B cell (primary cell): ENCODE measurements at regions not wholly inside any gene's neighbourhood (a gene's known extent, or its start where the extent isn't known, plus 50 kb on each side); places are given as distances from the start of the nearest gene placed in this dataset.

Experiments
- ATAC-seq: fragments of 200-7000 bp; cut with Tn5 transposase; one replicate; pipeline ENCODE4 v1.10.0; 2021; ENCODE audit warnings: low read depth, mild to moderate bottlenecking, moderate number of reproducible peaks, moderate library complexity
- CTCF ChIA-PET: fragments of 350-600 bp; sonication (Branson Sonifier 250); formaldehyde crosslinking; loops from one replicate; lab custom pipeline; 2021; ENCODE audit warnings: antibody characterized with exemption, inconsistent platforms; lab: Charles Lee
- POLR2A ChIA-PET: fragments of 350-600 bp; sonication (Branson Sonifier 250); formaldehyde crosslinking; loops from one replicate; lab custom pipeline; 2021; ENCODE audit warnings: antibody characterized with exemption; lab: Charles Lee
- DNase-seq: peaks from one replicate; pipeline ENCODE4 v3.0.0; 2013
- H2AFZ ChIP-seq: 2 replicates; pipeline ENCODE4 v1.6.1; 2012; ENCODE audit warnings: mild to moderate bottlenecking, low read depth, low read length; ENCODE audit not compliant: insufficient read depth, poor library complexity, severe bottlenecking
- H3K27ac ChIP-seq, 2 donors: 1 replicate in 1 of 2; 2 replicates in 1 of 2; pipeline ENCODE4 v1.5.1; 2012 to 2013; ENCODE audit warnings: low read length in 2 of 2, mild to moderate bottlenecking in 2 of 2, moderate library complexity in 1 of 2
- H3K27me3 ChIP-seq, 4 experiments: fragments of 200-600 bp in 1 of 4; sonication (generic) in 1 of 4; replicated peaks in 1 of 4; 1 replicate in 2 of 4; 2 replicates in 2 of 4; pipeline versions ENCODE4 v1.6.1 to v1.7.0; 2013 to 2016; ENCODE audit warnings: low read length in 3 of 4, mild to moderate bottlenecking in 2 of 4, mixed read lengths in 1 of 4, moderate library complexity in 1 of 4; ENCODE audit not compliant: insufficient read depth in 4 of 4, control insufficient read depth in 3 of 4; ENCODE audit errors: control extremely low read depth in 1 of 4
- H3K36me3 ChIP-seq, 2 experiments: replicated peaks in 1 of 2; 1 replicate in 1 of 2; 2 replicates in 1 of 2; pipeline versions ENCODE4 v1.6.1 to v1.7.1; 2013; ENCODE audit warnings: low read length in 1 of 2; ENCODE audit not compliant: insufficient read depth in 2 of 2, control insufficient read depth in 1 of 2; ENCODE audit errors: control extremely low read depth in 1 of 2, extremely low read depth in 1 of 2
- H3K4me1 ChIP-seq, 2 donors: fragments of 200-600 bp in 1 of 2; sonication (generic) in 1 of 2; 1 replicate in 1 of 2; 2 replicates in 1 of 2; pipeline versions ENCODE4 v1.5.1 to v1.6.1; 2013 to 2017; ENCODE audit warnings: low read length in 2 of 2; ENCODE audit not compliant: control insufficient read depth in 2 of 2, insufficient read depth in 2 of 2
- H3K4me2 ChIP-seq: replicated peaks from 2 replicates; pipeline ENCODE3; 2012; ENCODE audit warnings: mild to moderate bottlenecking, low read depth, low read length; ENCODE audit not compliant: poor library complexity, severe bottlenecking
- H3K4me3 ChIP-seq, 5 experiments: fragments of 200-600 bp in 1 of 5; sonication (generic) in 1 of 5; 1 replicate in 3 of 5; 2 replicates in 2 of 5; pipeline versions ENCODE4 v1.5.1 to v1.7.0; 2011 to 2016; ENCODE audit warnings: low read length in 4 of 5, mild to moderate bottlenecking in 4 of 5, low read depth in 2 of 5, control low read depth in 1 of 5, moderate library complexity in 1 of 5; ENCODE audit not compliant: insufficient read depth in 1 of 5; ENCODE audit errors: control extremely low read depth in 1 of 5, extremely low read depth in 1 of 5
- H3K79me2 ChIP-seq: fragments of 200-600 bp; sonication (generic); one replicate; pipeline ENCODE4 v1.6.0; 2016; ENCODE audit warnings: low read length; ENCODE audit not compliant: control insufficient read depth, insufficient read depth
- H3K9ac ChIP-seq: fragments of 200-600 bp; sonication (generic); 2 replicates; pipeline ENCODE4 v1.6.1; 2017; ENCODE audit warnings: mild to moderate bottlenecking, low read length, moderate library complexity
- H3K9me3 ChIP-seq, 3 donors: one replicate each; pipeline versions ENCODE4 v1.6.1 to v1.7.1; 2013; ENCODE audit warnings: low read length in 2 of 3; ENCODE audit not compliant: control insufficient read depth in 2 of 3, insufficient read depth in 1 of 3; ENCODE audit errors: control extremely low read depth in 1 of 3
- H4K20me1 ChIP-seq: 2 replicates; pipeline ENCODE4 v1.6.0; 2012; ENCODE audit warnings: mild to moderate bottlenecking, low read length; ENCODE audit not compliant: insufficient read depth, control insufficient read depth, poor library complexity, severe bottlenecking
- H3K27ac Mint-ChIP-seq: one replicate; pipeline ENCODE4 v1.8.0; 2021; ENCODE audit warnings: mixed read lengths
- H3K27me3 Mint-ChIP-seq: one replicate; pipeline ENCODE4 v1.8.0; 2021; ENCODE audit warnings: mixed read lengths
- H3K4me1 Mint-ChIP-seq: one replicate; pipeline ENCODE4 v1.8.0; 2021; ENCODE audit warnings: mixed read lengths
- H3K4me3 Mint-ChIP-seq: one replicate; pipeline ENCODE4 v1.8.0; 2021; ENCODE audit warnings: mixed read lengths
- H3K9me3 Mint-ChIP-seq: one replicate; pipeline ENCODE4 v1.8.0; 2022; ENCODE audit warnings: mixed read lengths; ENCODE audit not compliant: insufficient read depth
- CTCF ChIP-seq: fragments of 200-600 bp; IDR thresholded peaks from one replicate; pipeline ENCODE4 v1.8.0; 2022; ENCODE audit warnings: antibody characterized with exemption, mild to moderate bottlenecking
- EZH2 ChIP-seq: IDR thresholded peaks from 2 replicates; pipeline ENCODE4 v1.6.1; 2012; ENCODE audit warnings: borderline replicate concordance, low read depth, mild to moderate bottlenecking, moderate library complexity, low read length; ENCODE audit not compliant: insufficient read depth, poor library complexity, severe bottlenecking
- WGBS: methylation state at CpG from one replicate; pipeline ENCODE4 v1.1.5; 2013; ENCODE audit warnings: missing lambda C conversion rate; ENCODE audit not compliant: insufficient coverage; 5-methylcytosine and 5-hydroxymethylcytosine counted together
- intact Hi-C: fragments of 100-400 bp; cut with micrococcal nuclease; formaldehyde crosslinking; loops from one replicate; pipeline ENCODE4 v1.10.0; 2022

DNA sequence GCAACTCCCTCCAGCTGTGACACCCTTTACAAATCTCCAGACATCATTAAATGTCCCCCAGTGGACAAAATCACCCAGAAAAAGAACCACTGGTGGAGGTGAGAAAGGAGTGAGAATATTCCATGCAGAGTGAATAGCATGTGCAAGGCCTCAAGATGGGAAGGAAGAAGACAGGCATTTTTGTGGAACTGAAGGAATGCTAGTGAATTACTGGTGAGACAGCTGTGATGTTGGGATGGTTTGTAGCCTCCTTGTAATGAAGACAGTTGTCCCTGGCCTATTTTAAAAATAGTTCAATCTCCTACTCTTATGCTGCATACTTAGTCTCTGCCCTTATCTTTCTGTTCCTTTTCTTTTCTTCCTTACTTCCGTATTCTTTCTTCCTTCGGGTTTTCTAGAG, 124.9 kb upstream of the RPS23 start:
- Histone ChIP-seq H3K27ac (no peak overlapping the region), H3K4me3 (no peak overlapping the region), H3K36me3 (no peaks in the 10 kb centered on the region), H4K20me1 (no peaks in the 10 kb centered on the region), H3K79me2 (no peaks in the 10 kb centered on the region), H3K9ac (no peak overlapping the region), H3K9me3 (no peaks in the 10 kb centered on the region), H3K27me3 (no peaks in the 10 kb centered on the region), H2AFZ (no peak overlapping the region), H3K4me1 (no peaks in the 10 kb centered on the region), H3K4me2 (no peak overlapping the region)
- Mint-ChIP-seq H3K27me3 (no peaks in the 10 kb centered on the region), H3K9me3 (peaks cover 4% of the 10 kb centered on the region), H3K27ac (no peak overlapping the region), H3K4me3 (no peak overlapping the region), H3K4me1 (no peaks in the 10 kb centered on the region)
- ATAC-seq: no peak
- intact Hi-C loops: no loop called here
- 100% methylated on average over 2 of the region's 2 CpGs for WGBS
- CTCF ChIA-PET: no interaction called here
- TF ChIP-seq CTCF: no peak
- no peak for TF ChIP-seq EZH2
- POLR2A ChIA-PET: no interaction called here
- no peak for DNase-seq

DNA sequence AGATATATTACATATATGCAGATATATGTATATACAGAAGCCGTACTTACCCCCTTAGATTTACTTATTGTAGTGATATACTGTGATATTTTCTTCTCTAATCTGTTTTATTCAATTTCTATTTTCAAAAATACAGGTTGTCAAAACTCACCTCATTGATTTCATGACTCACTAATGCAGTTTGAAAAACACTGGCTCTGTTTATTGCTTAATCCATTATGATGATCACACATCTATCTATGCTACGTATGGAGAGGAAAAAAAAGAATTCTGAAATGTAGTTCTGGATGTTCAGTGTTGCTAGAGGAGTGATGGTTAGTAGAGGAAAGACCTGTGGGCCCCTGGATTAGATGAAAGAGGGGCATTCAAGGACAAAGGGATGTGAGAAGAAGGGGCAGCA, 121.0 kb upstream of the RPS23 start:
- Histone ChIP-seq H3K9me3 (no peaks in the 10 kb centered on the region), H3K36me3 (no peaks in the 10 kb centered on the region), H3K4me1 (no peaks in the 10 kb centered on the region), H2AFZ (no peak overlapping the region), H3K27ac (no peak overlapping the region), H3K27me3 (no peaks in the 10 kb centered on the region), H3K4me2 (no peak overlapping the region), H4K20me1 (no peaks in the 10 kb centered on the region), H3K9ac (no peak overlapping the region), H3K79me2 (no peaks in the 10 kb centered on the region), H3K4me3 (no peak overlapping the region)
- ChIA-PET CTCF (no interaction called here), POLR2A (no interaction called here)
- intact Hi-C loops: no loop called here
- Mint-ChIP-seq H3K4me1 (no peaks in the 10 kb centered on the region), H3K27ac (no peak overlapping the region), H3K27me3 (no peaks in the 10 kb centered on the region), H3K9me3 (no peaks in the 10 kb centered on the region), H3K4me3 (no peak overlapping the region)
- WGBS: no CpG with 5 or more reads among the region's 2 CpGs
- DNase-seq (no peak), ATAC-seq (no peak)
- TF ChIP-seq CTCF (no peak), EZH2 (no peak)
